H1 (cell line): ENCODE measurements at regions not wholly inside any gene's neighbourhood (a gene's known extent, or its start where the extent isn't known, plus 50 kb on each side); places are given as distances from the start of the nearest gene placed in this dataset.

ENCODE experiments used
- CTCF ChIA-PET: fragments of 300-600 bp; sonication (Branson Sonifier 250); formaldehyde crosslinking; loops from one replicate; lab custom pipeline; 2021; ENCODE audit not compliant: partially characterized antibody; lab: Charles Lee
- POLR2A ChIA-PET: fragments of 300-600 bp; sonication (Branson Sonifier 250); formaldehyde crosslinking; loops from one replicate; lab custom pipeline; 2021; ENCODE audit warnings: inconsistent platforms; ENCODE audit not compliant: partially characterized antibody; lab: Charles Lee
- DNase-seq, 2 experiments: peaks; one replicate each; pipeline versions ENCODE4 v3.0.0 to v3.0.0-alpha.2; 2010 to 2022; ENCODE audit warnings: low spot score in 2 of 2, low read depth in 1 of 2, mixed read lengths in 1 of 2
- FAIRE-seq: peaks from 2 replicates; lab custom pipeline; 2011; peaks lifted over from hg19 to GRCh38; lab: Jason Lieb, UNC
- H2AFZ ChIP-seq: 2 replicates; pipeline ENCODE4 v1.8.1; 2012; ENCODE audit warnings: low read length, inconsistent platforms
- H2AK5ac ChIP-seq: 2 replicates; pipeline ENCODE4 v1.6.1; 2013; ENCODE audit warnings: low read depth, low read length
- H2BK120ac ChIP-seq: replicated peaks from 2 replicates; pipeline ENCODE3; 2013; ENCODE audit warnings: low read depth, low read length, inconsistent platforms
- H2BK12ac ChIP-seq: 2 replicates; pipeline ENCODE4 v1.6.1; 2013; ENCODE audit warnings: low read depth, low read length
- H2BK15ac ChIP-seq: 2 replicates; pipeline ENCODE4 v1.6.1; 2013; ENCODE audit warnings: low read length
- H2BK20ac ChIP-seq: 2 replicates; pipeline ENCODE4 v1.6.1; 2013; ENCODE audit warnings: low read length
- H2BK5ac ChIP-seq: 2 replicates; pipeline ENCODE4 v1.6.1; 2013; ENCODE audit warnings: low read depth, low read length
- H3K14ac ChIP-seq: 2 replicates; pipeline ENCODE4 v1.6.1; 2013; ENCODE audit warnings: inconsistent platforms; ENCODE audit not compliant: insufficient read length
- H3K18ac ChIP-seq: 2 replicates; pipeline ENCODE4 v1.6.1; 2013; ENCODE audit warnings: low read length; ENCODE audit errors: extremely low read depth
- H3K23ac ChIP-seq: 2 replicates; pipeline ENCODE4 v1.6.1; 2013; ENCODE audit warnings: inconsistent platforms; ENCODE audit not compliant: insufficient read length
- H3K23me2 ChIP-seq: 2 replicates; pipeline ENCODE4 v1.6.1; 2013; ENCODE audit warnings: low read depth, low read length
- H3K27ac ChIP-seq: 2 replicates; pipeline ENCODE4 v1.6.1; 2011; ENCODE audit warnings: low read depth, low read length, inconsistent platforms
- H3K27me3 ChIP-seq, 4 experiments: replicated peaks in 1 of 4; 1 replicate in 1 of 4; 2 replicates in 3 of 4; pipeline versions ENCODE4 v1.6.1 to v1.8.1; 2011 to 2013; ENCODE audit warnings: low read length in 3 of 4, mild to moderate bottlenecking in 3 of 4, inconsistent platforms in 2 of 4, mixed read lengths in 2 of 4, moderate library complexity in 1 of 4; ENCODE audit not compliant: control insufficient read depth in 3 of 4, insufficient read depth in 3 of 4; ENCODE audit errors: extremely low read depth in 1 of 4
- H3K36me3 ChIP-seq, 4 experiments: 2 replicates each; pipeline versions ENCODE4 v1.6.1 to v1.8.1; 2011 to 2013; ENCODE audit warnings: mild to moderate bottlenecking in 4 of 4, low read length in 3 of 4, moderate library complexity in 2 of 4, control low read depth in 1 of 4, inconsistent platforms in 1 of 4; ENCODE audit not compliant: insufficient read depth in 4 of 4, control insufficient read depth in 2 of 4
- H3K4ac ChIP-seq: replicated peaks from 2 replicates; pipeline ENCODE3; 2013; ENCODE audit warnings: low read length, low read depth, mixed read lengths, inconsistent platforms; ENCODE audit not compliant: insufficient read length
- H3K4me1 ChIP-seq, 4 experiments: replicated peaks in 1 of 4; 1 replicate in 1 of 4; 2 replicates in 3 of 4; pipeline versions ENCODE4 v1.6.1 to v1.8.1; 2011 to 2013; ENCODE audit warnings: low read length in 3 of 4, inconsistent platforms in 2 of 4, mixed read lengths in 1 of 4; ENCODE audit not compliant: insufficient read depth in 4 of 4, control insufficient read depth in 3 of 4
- H3K4me2 ChIP-seq, 2 experiments: 2 replicates each; pipeline versions ENCODE4 v1.6.1 to v1.8.1; 2011 to 2013; ENCODE audit warnings: low read depth in 2 of 2, low read length in 2 of 2, control low read depth in 1 of 2, inconsistent platforms in 1 of 2, mild to moderate bottlenecking in 1 of 2; ENCODE audit not compliant: insufficient read depth in 1 of 2
- H3K4me3 ChIP-seq, 4 experiments: fragments of 200-600, 300-600 bp in 1 of 4; sonication (generic), shearing (Covaris generic), sonication (Bioruptor Twin) in 1 of 4; 2 replicates each; pipeline versions ENCODE4 v1.5.1 to v1.8.1; 2011 to 2016; ENCODE audit warnings: low read length in 4 of 4, low read depth in 3 of 4, control low read depth in 2 of 4, inconsistent platforms in 2 of 4, mild to moderate bottlenecking in 2 of 4, mixed read lengths in 1 of 4, moderate library complexity in 1 of 4; ENCODE audit not compliant: insufficient read depth in 2 of 4; ENCODE audit errors: extremely low read depth in 1 of 4
- H3K56ac ChIP-seq: replicated peaks from 2 replicates; pipeline ENCODE3; 2013; ENCODE audit warnings: low read depth, mild to moderate bottlenecking, mixed read lengths, low read length, inconsistent platforms; ENCODE audit not compliant: insufficient read length
- H3K79me1 ChIP-seq: 2 replicates; pipeline ENCODE4 v1.6.1; 2013; ENCODE audit warnings: low read depth, low read length, control low read depth
- H3K79me2 ChIP-seq, 2 experiments: 2 replicates each; pipeline versions ENCODE4 v1.6.1 to v1.8.1; 2012 to 2013; ENCODE audit warnings: low read length in 2 of 2, mild to moderate bottlenecking in 2 of 2, inconsistent platforms in 1 of 2; ENCODE audit not compliant: insufficient read depth in 2 of 2, control insufficient read depth in 1 of 2
- H3K9ac ChIP-seq, 4 experiments: replicated peaks in 1 of 4; 1 replicate in 1 of 4; 2 replicates in 3 of 4; pipeline versions ENCODE4 v1.6.1 to v1.8.1; 2011 to 2013; ENCODE audit warnings: low read depth in 3 of 4, low read length in 3 of 4, control low read depth in 2 of 4, mild to moderate bottlenecking in 2 of 4, moderate library complexity in 2 of 4, inconsistent platforms in 1 of 4; ENCODE audit errors: extremely low read depth in 1 of 4
- H3K9me3 ChIP-seq, 2 experiments: 2 replicates each; pipeline versions ENCODE4 v1.6.1 to v1.8.1; 2012 to 2013; ENCODE audit warnings: mild to moderate bottlenecking in 2 of 2, moderate library complexity in 2 of 2, control low read depth in 1 of 2, inconsistent platforms in 1 of 2, low read depth in 1 of 2, low read length in 1 of 2, mixed read lengths in 1 of 2; ENCODE audit not compliant: insufficient read depth in 2 of 2
- H4K20me1 ChIP-seq, 2 experiments: replicated peaks in 1 of 2; 2 replicates each; pipeline versions ENCODE3 to v1.8.1; 2011 to 2013; ENCODE audit warnings: inconsistent platforms in 2 of 2, low read length in 2 of 2, mild to moderate bottlenecking in 1 of 2; ENCODE audit not compliant: insufficient read depth in 2 of 2, control insufficient read depth in 1 of 2
- H4K5ac ChIP-seq: 2 replicates; pipeline ENCODE4 v1.6.1; 2013; ENCODE audit warnings: low read length, low read depth, mixed read lengths, inconsistent platforms; ENCODE audit not compliant: insufficient read length
- H4K8ac ChIP-seq: 2 replicates; pipeline ENCODE4 v1.8.0; 2013; ENCODE audit warnings: mild to moderate bottlenecking, moderate library complexity, low read length, inconsistent platforms; ENCODE audit not compliant: insufficient read depth; ENCODE audit errors: extremely low read depth
- H4K91ac ChIP-seq: replicated peaks from 2 replicates; pipeline ENCODE3; 2013; ENCODE audit warnings: low read length, mixed read lengths, inconsistent platforms; ENCODE audit not compliant: insufficient read length
- CEBPB ChIP-seq: IDR thresholded peaks from 2 replicates; pipeline ENCODE4 v1.6.1; 2012; ENCODE audit warnings: low read depth, low read length
- RAD21 ChIP-seq, 2 experiments: IDR thresholded peaks in 1 of 2; conservative IDR thresholded peaks in 1 of 2; 2 replicates each; pipeline ENCODE4 v1.6.1; 2011; ENCODE audit warnings: low read depth in 2 of 2, low read length in 2 of 2, improper control_type of control experiment in 1 of 2, inconsistent platforms in 1 of 2, mild to moderate bottlenecking in 1 of 2, moderate library complexity in 1 of 2
- RBBP5 ChIP-seq: IDR thresholded peaks from 2 replicates; pipeline ENCODE4 v1.7.1; 2012; ENCODE audit warnings: low read depth, mild to moderate bottlenecking, inconsistent platforms, low read length, moderate library complexity, borderline replicate concordance
- SP1 ChIP-seq: IDR thresholded peaks from 2 replicates; pipeline ENCODE4 v1.6.1; 2011; ENCODE audit warnings: low read depth, low read length
- TAF1 ChIP-seq: IDR thresholded peaks from 2 replicates; pipeline ENCODE4 v1.6.1; 2011; ENCODE audit warnings: mild to moderate bottlenecking, low read depth, low read length
- TBP ChIP-seq: IDR thresholded peaks from 2 replicates; pipeline ENCODE4 v1.6.1; 2011; ENCODE audit warnings: low read depth, low read length, improper control_type of control experiment
- YY1 ChIP-seq: IDR thresholded peaks from 2 replicates; pipeline ENCODE4 v1.6.1; 2011; ENCODE audit warnings: low read depth, mild to moderate bottlenecking, low read length
- WGBS, 2 experiments: shearing (Covaris generic) in 1 of 2; methylation state at CpG; one replicate each; pipeline versions ENCODE4 v1.1.6 to v1.1.7; 2013 to 2015; ENCODE audit warnings: low lambda C conversion rate in 2 of 2, mixed read lengths in 2 of 2, inconsistent platforms in 1 of 2, low coverage in 1 of 2, missing lambda C conversion rate in 1 of 2; ENCODE audit not compliant: insufficient replicate concordance in 2 of 2, insufficient coverage in 1 of 2, insufficient read length in 1 of 2; ENCODE audit errors: extremely low coverage in 1 of 2, missing lambda C conversion rate in 1 of 2; 5-methylcytosine and 5-hydroxymethylcytosine counted together

DNA sequence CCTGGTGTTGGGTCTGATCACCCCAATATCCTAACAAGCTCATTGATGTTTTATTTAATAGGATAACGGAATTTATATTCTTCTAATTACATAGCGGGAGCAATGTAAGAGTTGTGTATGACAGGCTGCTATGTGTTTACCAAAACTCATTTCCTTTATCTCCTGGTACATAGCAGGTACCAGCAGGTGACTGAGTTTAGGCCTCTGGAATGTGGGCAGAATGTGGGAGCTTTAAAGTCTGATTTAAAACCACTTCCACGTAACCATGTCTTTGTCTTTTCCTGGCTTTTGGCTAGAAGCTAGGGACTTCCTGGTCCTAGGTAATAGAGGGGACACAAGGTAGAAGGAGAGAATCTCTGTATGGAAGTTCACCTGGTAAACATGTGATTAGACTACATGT is 504.6 kb upstream of the SYNCRIP start:
- DNase-seq (no peak), FAIRE-seq (no peak)
- Histone ChIP-seq H2BK120ac (no peak overlapping the region), H3K79me2 (no peaks in the 10 kb centered on the region), H3K4me3 (no peak overlapping the region), H2BK20ac (no peak overlapping the region), H3K18ac (no peak overlapping the region), H3K4me2 (no peak overlapping the region), H2AK5ac (no peak overlapping the region), H3K4ac (no peak overlapping the region), H4K20me1 (no peaks in the 10 kb centered on the region), H3K9ac (no peak overlapping the region), H3K36me3 (no peaks in the 10 kb centered on the region), H3K23me2 (no peaks in the 10 kb centered on the region), H3K27ac (no peak overlapping the region), H2BK15ac (no peak overlapping the region), H3K4me1 (peaks cover 0 to 3% (median 0%) of the 10 kb centered on the region in 4 experiments; a peak in 1 of 7 replicates), H3K9me3 (no peaks in the 10 kb centered on the region), H3K79me1 (no peaks in the 10 kb centered on the region), H3K23ac (no peak overlapping the region), H3K14ac (no peak overlapping the region), H2AFZ (no peak overlapping the region), H3K56ac (no peak overlapping the region), H3K27me3 (no peaks in the 10 kb centered on the region; a peak in 1 of 7 replicates), H4K5ac (no peak overlapping the region), H2BK12ac (no peak overlapping the region), H4K91ac (no peak overlapping the region), H4K8ac (no peak overlapping the region), H2BK5ac (no peak overlapping the region)
- ChIA-PET CTCF (interaction anchor here (0.9 to 4.4 kb wide), 3 partner anchors 28 to 225 kb away, joined by 3 to 20 read pairs (median 3); no protein-coding TSS in a partner anchor), POLR2A (no interaction called here)
- TF ChIP-seq RAD21 (IDR thresholded peaks at IDR 0.05 in 1 of 2, conservative IDR thresholded peaks at IDR 0.05 in 1 of 2; ENCODE audit: low read depth in 2 of 2, low read length in 2 of 2) (no peak), SP1 (no peak), YY1 (no peak), TAF1 (no peak), CEBPB (no peak), TBP (no peak), RBBP5 (no peak)
- 85% methylated on average over 3 of the region's 3 CpGs; no CpG with 5 or more reads in 1 of the 2 experiments for WGBS, 2 experiments
